ENCODE measurements at regions not wholly inside any gene's neighbourhood (a gene's known extent, or its start where the extent isn't known, plus 50 kb on each side); places are given as distances from the start of the nearest gene placed in this dataset.
"Not testable (repeated sequence)": the region's sequence is repeated elsewhere in the genome, so short reads cannot be mapped to it uniquely, and the experiment has no call there.

DNA sequence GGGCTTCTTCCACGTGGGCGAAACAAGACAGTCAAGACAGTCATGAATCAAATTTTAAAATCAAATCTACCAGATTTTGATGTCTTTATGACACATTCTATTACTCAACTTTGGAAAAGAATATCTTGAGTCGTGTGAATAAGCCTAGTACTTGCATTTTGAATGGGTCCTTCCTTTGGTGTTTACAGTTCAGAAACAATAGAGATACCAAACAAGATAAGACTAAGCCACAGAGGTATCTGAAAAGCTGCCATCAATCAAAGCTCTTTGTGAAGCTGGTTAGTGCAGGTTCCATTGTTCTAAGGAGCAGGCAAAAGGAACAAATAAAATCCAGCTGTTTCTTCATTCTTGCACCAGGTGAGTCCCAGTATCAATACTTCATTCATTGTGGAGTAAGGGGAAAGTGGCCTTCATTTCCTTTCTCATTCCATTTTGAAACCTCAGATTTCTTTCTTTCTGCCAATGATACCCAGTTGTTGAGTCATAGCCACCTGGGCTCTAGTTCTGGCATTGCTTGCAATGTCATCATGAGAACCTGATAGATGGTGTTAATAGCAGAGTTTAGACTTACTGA lies 151.7 kb upstream of the L3MBTL4 start:
- no peak for DNase-seq (ENCODE audit: low spot score)
- Mint-ChIP-seq H3K9me3 (ENCODE audit: low read depth) (no peaks in the 10 kb centered on the region), H3K36me3 (ENCODE audit: low read depth) (no peaks in the 10 kb centered on the region), H3K4me3 (ENCODE audit: unreplicated experiment) (no peak overlapping the region), H3K27ac (ENCODE audit: unreplicated experiment) (no peak overlapping the region), H3K4me1 (ENCODE audit: low read depth) (peaks cover 9% of the 10 kb centered on the region), H3K27me3 (ENCODE audit: low read depth) (no peaks in the 10 kb centered on the region)
- TF ChIP-seq, protein P1, sequence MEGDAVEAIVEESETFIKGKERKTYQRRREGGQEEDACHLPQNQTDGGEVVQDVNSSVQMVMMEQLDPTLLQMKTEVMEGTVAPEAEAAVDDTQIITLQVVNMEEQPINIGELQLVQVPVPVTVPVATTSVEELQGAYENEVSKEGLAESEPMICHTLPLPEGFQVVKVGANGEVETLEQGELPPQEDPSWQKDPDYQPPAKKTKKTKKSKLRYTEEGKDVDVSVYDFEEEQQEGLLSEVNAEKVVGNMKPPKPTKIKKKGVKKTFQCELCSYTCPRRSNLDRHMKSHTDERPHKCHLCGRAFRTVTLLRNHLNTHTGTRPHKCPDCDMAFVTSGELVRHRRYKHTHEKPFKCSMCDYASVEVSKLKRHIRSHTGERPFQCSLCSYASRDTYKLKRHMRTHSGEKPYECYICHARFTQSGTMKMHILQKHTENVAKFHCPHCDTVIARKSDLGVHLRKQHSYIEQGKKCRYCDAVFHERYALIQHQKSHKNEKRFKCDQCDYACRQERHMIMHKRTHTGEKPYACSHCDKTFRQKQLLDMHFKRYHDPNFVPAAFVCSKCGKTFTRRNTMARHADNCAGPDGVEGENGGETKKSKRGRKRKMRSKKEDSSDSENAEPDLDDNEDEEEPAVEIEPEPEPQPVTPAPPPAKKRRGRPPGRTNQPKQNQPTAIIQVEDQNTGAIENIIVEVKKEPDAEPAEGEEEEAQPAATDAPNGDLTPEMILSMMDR (IDR thresholded peaks at IDR 0.05) = no peak

DNA sequence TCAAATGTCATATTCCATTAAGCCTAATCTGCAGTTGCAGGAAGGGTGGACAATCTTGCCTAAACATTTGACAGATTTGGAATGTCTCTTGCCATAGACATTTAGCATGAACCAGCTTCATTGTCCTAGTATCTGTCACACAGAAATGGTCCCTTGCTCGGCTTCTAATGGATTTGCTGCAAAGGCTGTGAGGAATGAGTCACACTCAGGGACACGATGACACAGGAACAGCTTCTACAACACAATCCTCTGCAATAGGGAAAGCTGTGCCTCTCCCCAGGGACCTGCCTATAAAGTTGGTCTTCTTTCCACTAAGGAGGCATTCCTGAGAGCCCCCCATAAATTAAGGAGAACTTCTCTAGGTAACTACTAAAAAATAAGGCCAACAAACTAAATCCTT lies 155.1 kb upstream of the L3MBTL4 start:
- no peak for DNase-seq (ENCODE audit: low spot score)
- peaks cover 9% of the 10 kb centered on the region for H3K4me1 Mint-ChIP-seq (ENCODE audit: low read depth)
- no peaks in the 10 kb centered on the region for H3K27me3 Mint-ChIP-seq (ENCODE audit: low read depth)
- no peak overlapping the region for H3K4me3 Mint-ChIP-seq (ENCODE audit: unreplicated experiment)
- TF ChIP-seq, protein P1 (IDR thresholded peaks at IDR 0.05) = no peak
- H3K27ac Mint-ChIP-seq (ENCODE audit: unreplicated experiment) = no peak overlapping the region
- H3K36me3 Mint-ChIP-seq (ENCODE audit: low read depth) = no peaks in the 10 kb centered on the region
- H3K9me3 Mint-ChIP-seq (ENCODE audit: low read depth) = no peaks in the 10 kb centered on the region

DNA sequence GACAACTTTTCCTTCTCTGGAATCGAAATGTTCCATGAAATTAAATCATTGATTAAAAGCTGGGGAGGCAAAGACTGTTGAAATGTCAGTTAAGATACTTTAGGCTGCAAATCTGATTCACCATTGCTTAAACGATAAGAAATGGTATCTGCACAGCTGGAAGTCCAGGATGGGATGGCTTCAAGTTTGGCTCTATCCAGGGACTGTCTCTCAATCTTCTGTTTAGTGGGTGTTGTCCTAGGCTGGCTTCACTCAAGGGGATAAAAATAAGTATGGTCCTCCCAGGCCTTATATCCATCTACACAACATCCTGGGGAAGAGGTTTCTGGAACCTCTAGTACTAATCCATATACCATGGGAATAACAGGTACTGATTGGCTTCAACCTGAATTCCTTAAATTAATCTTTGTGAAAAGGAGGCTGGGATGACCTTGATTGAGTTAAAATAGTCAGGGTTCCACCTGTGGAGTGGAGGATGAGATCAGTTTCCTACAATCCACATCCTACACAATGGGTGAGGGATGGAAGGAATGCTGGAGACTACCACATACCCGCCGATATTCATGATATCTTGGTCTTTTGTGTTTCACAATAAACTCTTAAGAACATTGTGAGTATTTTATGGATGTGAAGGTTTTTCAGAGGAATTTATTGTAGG lies 156.0 kb upstream of the L3MBTL4 start:
- DNase-seq (ENCODE audit: low spot score) = no peak
- Mint-ChIP-seq H3K4me3 (ENCODE audit: unreplicated experiment) (no peak overlapping the region), H3K36me3 (ENCODE audit: low read depth) (no peaks in the 10 kb centered on the region), H3K9me3 (ENCODE audit: low read depth) (no peaks in the 10 kb centered on the region), H3K27me3 (ENCODE audit: low read depth) (no peaks in the 10 kb centered on the region), H3K4me1 (ENCODE audit: low read depth) (peaks cover 9% of the 10 kb centered on the region), H3K27ac (ENCODE audit: unreplicated experiment) (no peak overlapping the region)
- TF ChIP-seq, protein P1 (IDR thresholded peaks at IDR 0.05) = no peak

DNA sequence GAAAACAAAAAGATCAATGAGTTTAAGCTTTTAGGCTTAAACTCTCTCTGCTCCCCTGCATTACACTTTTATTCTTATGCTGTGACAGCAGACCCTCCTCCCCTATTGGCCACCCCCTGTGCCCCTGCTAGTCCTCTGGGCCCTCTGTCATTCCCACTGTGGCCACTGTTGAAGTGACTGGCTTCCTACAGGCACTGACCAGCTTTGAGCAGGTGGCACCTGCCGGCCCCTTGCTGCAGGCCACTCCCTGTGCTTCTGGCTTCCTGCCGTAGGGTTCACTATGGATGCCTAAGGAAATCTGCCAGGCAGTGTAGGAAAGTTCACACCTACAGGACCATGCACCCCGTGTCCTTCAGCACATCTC lies 156.5 kb upstream of the L3MBTL4 start:
- Mint-ChIP-seq H3K27me3 (ENCODE audit: low read depth) (no peaks in the 10 kb centered on the region), H3K27ac (ENCODE audit: unreplicated experiment) (no peak overlapping the region), H3K36me3 (ENCODE audit: low read depth) (no peaks in the 10 kb centered on the region), H3K4me1 (ENCODE audit: low read depth) (peaks cover 9% of the 10 kb centered on the region), H3K9me3 (ENCODE audit: low read depth) (no peaks in the 10 kb centered on the region), H3K4me3 (ENCODE audit: unreplicated experiment) (no peak overlapping the region)
- TF ChIP-seq, protein P1 (IDR thresholded peaks at IDR 0.05) = no peak
- DNase-seq (ENCODE audit: low spot score) = no peak

DNA sequence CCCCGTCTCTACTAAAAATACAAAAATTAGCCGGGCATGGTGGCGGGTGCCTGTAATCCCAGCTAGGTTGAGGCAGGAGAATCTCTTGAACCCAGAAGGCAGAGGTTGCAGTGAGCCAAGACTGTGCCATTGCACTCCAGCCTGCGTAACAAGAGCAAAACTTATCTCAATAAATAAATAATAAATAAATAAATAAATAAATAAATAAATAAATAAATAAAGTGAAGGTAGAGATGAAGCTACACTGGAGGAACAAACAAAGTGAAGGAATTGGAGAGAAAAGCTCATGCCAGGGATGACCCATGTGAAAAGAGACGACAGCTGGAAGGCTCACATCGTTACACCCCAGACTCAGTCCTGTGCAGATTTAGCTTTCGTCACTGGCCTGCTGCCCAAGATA lies 157.3 kb upstream of the ARHGAP28 start:
- not testable (repeated sequence) for H3K36me3 Mint-ChIP-seq (ENCODE audit: low read depth); H3K4me1 Mint-ChIP-seq (ENCODE audit: low read depth); H3K27me3 Mint-ChIP-seq (ENCODE audit: low read depth); H3K27ac Mint-ChIP-seq (ENCODE audit: unreplicated experiment); DNase-seq (ENCODE audit: low spot score); H3K4me3 Mint-ChIP-seq (ENCODE audit: unreplicated experiment); H3K9me3 Mint-ChIP-seq (ENCODE audit: low read depth)

DNA sequence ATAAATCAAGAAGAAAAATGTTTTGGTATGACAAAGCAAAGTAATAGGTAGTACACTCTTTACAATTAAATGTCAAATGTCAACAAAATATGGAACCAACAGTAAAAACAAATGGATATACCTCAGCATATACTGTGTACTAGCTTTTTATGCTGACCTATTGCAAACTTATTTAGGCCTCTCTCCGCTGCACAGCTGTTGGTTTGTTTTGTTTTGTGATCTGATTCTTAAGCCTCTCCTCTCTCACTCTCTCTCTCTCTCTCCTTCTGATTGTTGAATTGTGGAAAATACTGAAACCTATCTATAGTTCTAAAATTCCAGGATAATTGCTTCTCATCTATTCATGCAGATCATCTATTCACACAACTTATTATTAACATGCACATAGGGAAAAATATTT lies 154.9 kb upstream of the ARHGAP28 start:
- Mint-ChIP-seq H3K4me3 (ENCODE audit: unreplicated experiment) (no peak overlapping the region), H3K36me3 (ENCODE audit: low read depth) (no peaks in the 10 kb centered on the region), H3K27me3 (ENCODE audit: low read depth) (peaks cover 2% of the 10 kb centered on the region), H3K4me1 (ENCODE audit: low read depth) (no peaks in the 10 kb centered on the region), H3K9me3 (ENCODE audit: low read depth) (peaks cover 6% of the 10 kb centered on the region), H3K27ac (ENCODE audit: unreplicated experiment) (no peak overlapping the region)
- DNase-seq (ENCODE audit: low spot score) = no peak
- TF ChIP-seq, protein P1 (IDR thresholded peaks at IDR 0.05) = no peak

Measured in chondrocyte (in vitro differentiated cells).